ENCODE measurements at regions not wholly inside any gene's neighbourhood (a gene's known extent, or its start where the extent isn't known, plus 50 kb on each side); places are given as distances from the start of the nearest gene placed in this dataset.
"Not testable (repeated sequence)": the region's sequence is repeated elsewhere in the genome, so short reads cannot be mapped to it uniquely, and the experiment has no call there.

GRCh38 chr9:107832871-107833270 lies 343.3 kb upstream of the KLF4 start:
- Histone ChIP-seq H3K4me1 (ENCODE audit: insufficient read depth) (no peaks in the 10 kb centered on the region), H3K36me3 (no peaks in the 10 kb centered on the region), H3K9me3 (no peaks in the 10 kb centered on the region), H3K27ac (no peak overlapping the region), H3K27me3 (no peaks in the 10 kb centered on the region), H3K4me3 (no peak overlapping the region)
- intact Hi-C loops (cut with DNase I): no loop called here
- TF ChIP-seq POLR2A (IDR thresholded peaks at IDR 0.05) (no peak), CTCF (IDR thresholded peaks at IDR 0.05) (no peak), EP300 (IDR thresholded peaks at IDR 0.05) (no peak)
- DNase-seq: no peak
- 73 to 78% (median 75%) methylated on average over 4 of the region's 4 CpGs for WGBS, 3 donors

- Histone ChIP-seq H3K4me1 (ENCODE audit: insufficient read depth) (no peaks in the 10 kb centered on the region), H3K27ac (no peak overlapping the region), H3K36me3 (no peaks in the 10 kb centered on the region), H3K4me3 (no peak overlapping the region), H3K9me3 (no peaks in the 10 kb centered on the region), H3K27me3 (no peaks in the 10 kb centered on the region)
- no peak for DNase-seq
- 38 to 53% (median 45%) methylated on average over 3 of the region's 3 CpGs for WGBS, 3 donors
- no peak for TF ChIP-seq EP300 (IDR thresholded peaks at IDR 0.05)
- no peak for TF ChIP-seq POLR2A (IDR thresholded peaks at IDR 0.05)
- TF ChIP-seq CTCF (IDR thresholded peaks at IDR 0.05): no peak
- intact Hi-C loops (cut with DNase I): no loop called here
Observed at GRCh38 chr9:107830479-107830878, 340.9 kb upstream of the KLF4 start.

GRCh38 chr9:107827884-107828283 lies 338.3 kb upstream of the KLF4 start:
- TF ChIP-seq EP300 (IDR thresholded peaks at IDR 0.05) (no peak), CTCF (IDR thresholded peaks at IDR 0.05) (no peak), POLR2A (IDR thresholded peaks at IDR 0.05) (no peak)
- no peaks in the 10 kb centered on the region for H3K9me3 ChIP-seq
- intact Hi-C loops (cut with DNase I): no loop called here
- no peak overlapping the region for H3K4me3 ChIP-seq
- 67 to 95% (median 68%) methylated on average over 2 of the region's 2 CpGs for WGBS, 3 donors
- no peak overlapping the region for H3K27ac ChIP-seq
- DNase-seq: no peak
- no peaks in the 10 kb centered on the region for H3K36me3 ChIP-seq
- no peaks in the 10 kb centered on the region for H3K27me3 ChIP-seq
- H3K4me1 ChIP-seq (ENCODE audit: insufficient read depth): no peaks in the 10 kb centered on the region

- WGBS, 3 donors: 76 to 79% (median 77%) methylated on average over 2 of the region's 2 CpGs
- Histone ChIP-seq H3K4me1 (ENCODE audit: insufficient read depth) (no peaks in the 10 kb centered on the region), H3K27ac (no peak overlapping the region), H3K36me3 (no peaks in the 10 kb centered on the region), H3K27me3 (no peaks in the 10 kb centered on the region), H3K4me3 (no peak overlapping the region), H3K9me3 (no peaks in the 10 kb centered on the region)
- intact Hi-C loops (cut with DNase I): no loop called here
- TF ChIP-seq CTCF (IDR thresholded peaks at IDR 0.05): no peak
- TF ChIP-seq EP300 (IDR thresholded peaks at IDR 0.05): no peak
- TF ChIP-seq POLR2A (IDR thresholded peaks at IDR 0.05): no peak
- no peak for DNase-seq
Observed at GRCh38 chr9:107827304-107827703, 337.7 kb upstream of the KLF4 start.

- not testable (repeated sequence) for DNase-seq
Observed at GRCh38 chr9:107826688-107826983, 337.1 kb upstream of the KLF4 start.

More at GRCh38 chr9:107826688-107826983, 337.1 kb upstream of the KLF4 start:
- H3K9me3 ChIP-seq; intact Hi-C loops (cut with DNase I); H3K4me3 ChIP-seq; H3K4me1 ChIP-seq (ENCODE audit: insufficient read depth); H3K27me3 ChIP-seq; H3K36me3 ChIP-seq; H3K27ac ChIP-seq: not testable (repeated sequence)
- 97 to 98% (median 98%) methylated on average over 7 of the region's 7 CpGs for WGBS, 3 donors
